Activated CD8-positive, alpha-beta T cell treated with anti-CD3 and anti-CD28 coated beads, Interleukin-2, amount 10 ng/mL, durations not matched to agents 7 days and 5 days (primary cell): ENCODE measurements at regions not wholly inside any gene's neighbourhood (a gene's known extent, or its start where the extent isn't known, plus 50 kb on each side); places are given as distances from the start of the nearest gene placed in this dataset.
"Not testable (repeated sequence)": the region's sequence is repeated elsewhere in the genome, so short reads cannot be mapped to it uniquely, and the experiment has no call there.

ENCODE experiments used
- ATAC-seq: fragments of 150-1000 bp; cut with Tn5 transposase; one replicate; pipeline ENCODE4 v1.10.0; 2021; ENCODE audit warnings: moderate library complexity
- CTCF ChIA-PET: fragments of 350-600 bp; sonication (Branson Sonifier 250); formaldehyde crosslinking; loops from one replicate; lab custom pipeline; 2021; ENCODE audit warnings: antibody characterized with exemption; lab: Charles Lee
- POLR2A ChIA-PET: fragments of 350-600 bp; sonication (Branson Sonifier 250); formaldehyde crosslinking; loops from one replicate; lab custom pipeline; 2021; ENCODE audit warnings: antibody characterized with exemption; lab: Charles Lee
- DNase-seq: peaks from one replicate; pipeline ENCODE4 v3.0.0-alpha.2; 2020
- H3K27ac Mint-ChIP-seq: one replicate; pipeline ENCODE4 v1.8.0; 2021; ENCODE audit warnings: mild to moderate bottlenecking, mixed read lengths
- H3K27me3 Mint-ChIP-seq: one replicate; pipeline ENCODE4 v1.8.0; 2021; ENCODE audit warnings: low read depth, mixed read lengths
- H3K36me3 Mint-ChIP-seq: one replicate; pipeline ENCODE4 v1.8.0; 2021; ENCODE audit warnings: low read depth, mixed read lengths
- H3K4me1 Mint-ChIP-seq: one replicate; pipeline ENCODE4 v1.8.0; 2021; ENCODE audit warnings: low read depth, mixed read lengths
- H3K4me3 Mint-ChIP-seq: one replicate; pipeline ENCODE4 v1.8.0; 2021; ENCODE audit warnings: mild to moderate bottlenecking, mixed read lengths
- H3K9me3 Mint-ChIP-seq: one replicate; pipeline ENCODE4 v1.8.0; 2022; ENCODE audit warnings: mixed read lengths; ENCODE audit not compliant: insufficient read depth

DNA sequence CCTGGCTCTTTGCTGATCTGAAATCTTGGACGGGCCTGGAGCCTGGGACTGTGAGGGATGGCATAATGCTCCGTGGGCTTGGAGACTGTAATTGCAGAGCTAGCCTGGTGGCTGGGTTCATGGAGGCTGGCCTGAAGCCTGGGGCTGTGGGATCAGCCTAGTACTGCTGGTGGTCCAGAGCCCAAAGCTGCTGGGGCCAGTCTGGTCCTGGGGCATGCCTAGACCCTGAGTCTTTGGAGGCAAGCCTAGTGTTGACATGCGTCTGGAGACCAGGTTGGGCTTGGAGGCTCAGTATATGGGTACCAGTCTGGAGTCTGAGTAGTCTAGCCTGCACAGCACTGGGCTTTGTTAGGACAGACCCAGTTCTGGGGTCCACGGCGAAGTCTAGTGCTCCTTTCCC is 172.0 kb upstream of the ZC4H2 start:
- H3K27ac Mint-ChIP-seq, result no peak overlapping the region
- peaks cover 21% of the 10 kb centered on the region for H3K9me3 Mint-ChIP-seq
- DNase-seq (no peak), ATAC-seq (no peak)
- H3K4me3 Mint-ChIP-seq, result no peak overlapping the region
- CTCF ChIA-PET, result no interaction called here
- H3K4me1 Mint-ChIP-seq, result no peaks in the 10 kb centered on the region
- H3K36me3 Mint-ChIP-seq, result peaks cover 5% of the 10 kb centered on the region
- POLR2A ChIA-PET, result no interaction called here
- H3K27me3 Mint-ChIP-seq, result no peaks in the 10 kb centered on the region

DNA sequence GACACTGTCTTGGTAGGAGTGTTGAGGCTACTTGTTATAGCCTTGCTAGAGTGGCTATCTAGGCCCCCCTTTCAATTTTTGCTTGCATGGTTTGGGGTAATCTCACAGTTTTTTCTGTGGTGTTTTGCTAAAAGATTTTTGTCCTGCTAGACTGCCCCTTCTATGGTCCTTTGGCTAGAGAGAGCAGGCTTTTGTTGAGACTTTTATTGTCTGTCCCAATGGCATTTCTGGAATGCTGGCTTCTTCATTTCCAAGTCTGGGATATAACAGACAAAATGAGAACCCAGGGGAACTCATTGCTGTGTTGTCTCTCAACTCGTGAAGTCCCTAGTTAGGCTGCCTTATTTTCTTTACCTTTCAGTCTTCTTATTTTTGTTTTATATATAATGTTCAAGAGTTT is 160.2 kb upstream of the ZC4H2 start:
- ChIA-PET POLR2A (no interaction called here), CTCF (no interaction called here)
- ATAC-seq (no peak), DNase-seq (no peak)
- H3K4me1 Mint-ChIP-seq, result no peaks in the 10 kb centered on the region
- H3K27ac Mint-ChIP-seq, result no peak overlapping the region
- peaks cover 16% of the 10 kb centered on the region for H3K9me3 Mint-ChIP-seq
- peaks cover 5% of the 10 kb centered on the region for H3K36me3 Mint-ChIP-seq
- H3K4me3 Mint-ChIP-seq, result no peak overlapping the region
- H3K27me3 Mint-ChIP-seq, result no peaks in the 10 kb centered on the region

DNA sequence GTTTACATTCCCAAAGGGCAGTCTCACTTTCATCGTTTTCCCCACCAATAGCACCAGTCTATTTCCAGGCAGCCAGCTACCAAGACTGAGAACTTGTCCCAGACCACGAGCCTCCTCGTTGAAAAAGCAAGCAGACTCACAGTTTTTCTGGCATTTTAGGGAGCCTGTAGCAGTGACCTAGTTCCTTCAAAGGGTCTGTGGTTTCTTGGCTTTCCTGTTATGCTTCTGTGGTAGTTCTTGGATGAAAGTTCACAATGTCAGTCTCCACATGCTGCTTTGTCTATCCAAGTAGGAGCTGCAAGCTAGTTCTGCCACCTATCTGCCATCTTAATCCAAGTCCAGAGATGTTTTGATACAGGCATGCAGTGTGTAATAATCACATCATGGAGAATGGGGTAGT is 151.6 kb upstream of the ZC4H2 start:
- peaks cover 12% of the 10 kb centered on the region for H3K4me1 Mint-ChIP-seq
- no peaks in the 10 kb centered on the region for H3K27me3 Mint-ChIP-seq
- H3K27ac Mint-ChIP-seq, result peak overlapping the region; percentile 49
- ChIA-PET CTCF (no interaction called here), POLR2A (no interaction called here)
- H3K36me3 Mint-ChIP-seq, result peaks cover 12% of the 10 kb centered on the region
- peak; percentile 19 for DNase-seq
- no peak for ATAC-seq
- H3K4me3 Mint-ChIP-seq, result no peak overlapping the region
- H3K9me3 Mint-ChIP-seq, result peaks cover 18% of the 10 kb centered on the region

DNA sequence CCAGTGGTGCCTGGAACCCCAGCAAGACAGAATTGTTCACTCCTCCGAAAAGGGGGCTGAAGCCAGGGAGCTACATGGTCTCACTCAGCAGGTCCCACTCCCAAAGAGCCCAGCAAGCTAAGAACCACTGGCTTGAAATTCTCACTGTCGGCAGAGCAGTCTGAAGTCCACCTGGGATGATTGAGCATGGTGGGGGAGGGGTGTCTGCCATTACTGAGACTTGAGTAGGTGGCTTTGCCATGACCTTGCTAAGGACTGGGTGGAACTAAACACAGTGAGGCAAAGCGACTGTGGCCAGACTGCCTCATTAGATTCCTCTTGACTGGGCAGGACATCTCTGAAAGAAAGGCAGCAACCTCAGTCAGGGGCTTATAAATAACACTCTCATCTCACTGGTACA is 122.6 kb upstream of the ZC4H2 start:
- Mint-ChIP-seq H3K27me3 (no peaks in the 10 kb centered on the region), H3K27ac (no peak overlapping the region), H3K9me3 (peaks cover 16% of the 10 kb centered on the region), H3K4me1 (no peaks in the 10 kb centered on the region), H3K4me3 (no peak overlapping the region), H3K36me3 (peaks cover 2% of the 10 kb centered on the region)
- ATAC-seq (no peak), DNase-seq (no peak)
- POLR2A ChIA-PET, result no interaction called here
- CTCF ChIA-PET, result no interaction called here

DNA sequence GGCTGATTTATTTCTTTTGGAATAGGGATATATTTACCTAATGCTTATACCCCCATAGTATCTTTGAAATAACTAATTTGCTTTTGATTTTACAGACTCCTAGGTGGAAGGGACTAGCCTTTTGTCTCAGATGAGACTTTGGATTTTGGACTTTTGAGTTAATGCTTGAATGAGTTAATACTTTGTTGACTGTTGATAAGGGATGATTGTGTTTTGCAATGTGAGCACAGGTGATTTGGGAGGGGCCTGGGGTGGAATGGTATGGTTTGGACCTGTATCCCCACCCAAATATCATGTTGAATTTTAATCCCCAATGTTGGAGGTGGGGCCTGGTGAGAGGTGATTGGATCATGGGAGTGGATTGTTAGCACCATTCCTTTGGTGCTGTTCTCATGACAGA is 117.4 kb upstream of the ZC4H2 start:
- Mint-ChIP-seq H3K9me3 (peaks cover 13% of the 10 kb centered on the region), H3K36me3 (peaks cover 21% of the 10 kb centered on the region), H3K4me3 (no peak overlapping the region), H3K27me3 (no peaks in the 10 kb centered on the region), H3K27ac (no peak overlapping the region), H3K4me1 (no peaks in the 10 kb centered on the region)
- DNase-seq (no peak), ATAC-seq (no peak)
- ChIA-PET CTCF (no interaction called here), POLR2A (no interaction called here)

DNA sequence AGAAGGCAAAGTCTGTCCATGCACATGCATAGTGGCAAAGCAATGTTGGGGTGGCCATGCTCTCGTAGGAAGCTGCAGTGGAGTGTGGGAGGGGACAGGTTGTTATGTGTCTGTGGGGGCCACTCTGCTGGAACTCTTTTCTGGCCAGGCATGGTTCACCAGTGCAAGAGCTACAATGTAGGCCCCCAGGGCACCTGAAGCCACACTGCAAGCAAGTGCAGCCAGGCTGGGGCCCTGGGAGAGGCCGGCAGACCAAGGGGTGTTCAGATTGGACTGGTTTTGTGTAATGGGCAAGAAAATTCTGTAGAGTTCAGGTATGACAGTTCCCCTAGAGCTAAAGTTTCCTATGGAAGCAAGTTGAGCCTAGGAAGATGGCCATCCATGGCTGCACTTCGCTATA is 97.0 kb upstream of the ZC4H2 start:
- ChIA-PET CTCF (no interaction called here), POLR2A (no interaction called here)
- H3K4me1 Mint-ChIP-seq, result no peaks in the 10 kb centered on the region
- no peak overlapping the region for H3K4me3 Mint-ChIP-seq
- H3K27ac Mint-ChIP-seq, result no peak overlapping the region
- H3K9me3 Mint-ChIP-seq, result peaks cover 28% of the 10 kb centered on the region
- H3K27me3 Mint-ChIP-seq, result no peaks in the 10 kb centered on the region
- no peak for DNase-seq
- no peak for ATAC-seq
- peaks cover 55% of the 10 kb centered on the region for H3K36me3 Mint-ChIP-seq

DNA sequence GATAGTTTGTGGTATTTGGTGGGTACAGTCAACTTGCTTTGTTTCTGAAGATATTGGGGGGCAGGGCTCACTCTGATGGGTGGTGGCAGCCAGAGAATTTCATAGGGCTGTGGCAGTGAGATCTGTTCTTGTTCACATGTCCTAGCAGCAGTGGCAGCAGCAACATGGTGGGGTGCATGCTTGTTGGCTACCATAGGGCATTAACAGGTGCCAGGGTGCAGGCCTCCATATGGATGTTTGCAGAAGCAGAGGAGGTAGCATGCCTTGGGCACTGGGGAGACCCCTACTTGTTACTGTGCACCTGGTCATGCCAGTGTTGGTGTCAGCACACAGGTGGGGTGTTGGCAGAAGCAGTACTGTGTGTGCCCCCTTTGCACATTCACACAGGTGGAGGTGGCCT is 96.3 kb upstream of the ZC4H2 start:
- Mint-ChIP-seq H3K27ac (no peak overlapping the region), H3K9me3 (peaks cover 31% of the 10 kb centered on the region), H3K4me3 (no peak overlapping the region), H3K4me1 (no peaks in the 10 kb centered on the region), H3K27me3 (no peaks in the 10 kb centered on the region), H3K36me3 (peaks cover 54% of the 10 kb centered on the region)
- ChIA-PET POLR2A (no interaction called here), CTCF (no interaction called here)
- DNase-seq, result no peak
- no peak for ATAC-seq

DNA sequence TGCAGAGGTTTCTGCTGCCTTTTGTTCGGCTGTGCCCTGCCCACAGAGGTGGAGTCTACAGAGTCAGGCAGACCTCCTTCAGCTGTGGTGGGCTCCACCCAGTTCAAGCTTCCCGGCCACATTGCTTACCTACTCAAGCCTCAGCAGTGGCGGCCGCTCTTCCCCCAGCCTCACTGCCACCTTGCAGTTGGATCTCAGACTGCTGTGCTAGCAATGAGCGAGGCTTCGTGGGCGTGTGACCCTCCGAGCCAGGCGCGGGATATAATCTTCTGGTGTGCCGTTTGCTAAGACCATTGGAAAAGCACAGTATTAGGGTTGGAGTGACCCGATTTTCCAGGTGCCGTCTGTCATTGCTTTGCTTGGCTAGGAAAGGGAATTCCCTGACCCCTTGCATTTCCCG is 82.4 kb upstream of the ZC4H2 start:
- H3K4me3 Mint-ChIP-seq, POLR2A ChIA-PET, H3K27me3 Mint-ChIP-seq, H3K27ac Mint-ChIP-seq, CTCF ChIA-PET, H3K4me1 Mint-ChIP-seq, DNase-seq, H3K9me3 Mint-ChIP-seq, ATAC-seq: not testable (repeated sequence)
- H3K36me3 Mint-ChIP-seq, result peaks cover 31% of the 10 kb centered on the region

DNA sequence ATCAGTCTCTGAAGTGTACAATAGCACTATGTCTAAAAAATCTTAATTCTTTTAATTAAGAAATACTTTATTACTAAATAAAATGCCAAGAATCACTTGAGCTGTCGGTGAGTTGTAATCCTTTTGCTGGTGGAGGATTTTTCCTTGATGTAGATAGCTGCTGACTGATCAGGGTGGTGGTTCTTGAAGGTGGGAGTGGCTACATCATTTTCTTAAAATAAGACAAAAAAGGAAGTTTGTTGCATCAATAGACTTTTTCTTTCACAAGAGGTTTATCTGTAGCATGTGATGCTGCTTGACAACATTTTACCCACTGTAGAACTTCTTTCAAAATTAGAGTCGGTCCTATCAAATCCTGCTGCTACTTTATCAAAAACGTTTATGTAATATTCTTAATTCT is 68.8 kb upstream of the ZC4H2 start:
- Mint-ChIP-seq H3K27ac (no peak overlapping the region), H3K9me3 (peaks cover 11% of the 10 kb centered on the region), H3K4me3 (no peak overlapping the region), H3K4me1 (no peaks in the 10 kb centered on the region), H3K36me3 (peaks cover 2% of the 10 kb centered on the region), H3K27me3 (no peaks in the 10 kb centered on the region)
- ATAC-seq, result no peak
- POLR2A ChIA-PET, result no interaction called here
- no peak for DNase-seq
- CTCF ChIA-PET, result no interaction called here

DNA sequence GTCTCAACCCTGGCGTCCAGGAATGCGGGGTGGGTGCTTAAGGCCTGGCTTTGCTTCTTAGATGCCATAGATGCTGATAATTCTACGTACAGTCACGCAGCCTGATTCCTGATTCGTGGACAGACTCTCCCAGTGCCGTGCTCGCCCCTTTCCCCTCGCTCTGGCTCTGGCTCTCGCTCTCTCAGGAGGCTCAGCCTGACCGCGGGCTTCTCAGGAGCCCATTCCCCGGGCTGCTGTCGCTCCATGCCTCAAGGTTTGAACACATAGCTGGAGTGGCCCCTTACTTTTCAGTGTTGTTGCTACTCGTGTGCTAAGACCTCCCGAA is 59.2 kb upstream of the ZC4H2 start:
- H3K27me3 Mint-ChIP-seq, result no peaks in the 10 kb centered on the region
- H3K9me3 Mint-ChIP-seq, result no peaks in the 10 kb centered on the region
- H3K36me3 Mint-ChIP-seq, result peaks cover 2% of the 10 kb centered on the region
- peak overlapping the region; percentile 94 for H3K27ac Mint-ChIP-seq
- ChIA-PET POLR2A (interaction anchor here (1.0 to 1.2 kb wide), 3 partner anchors 58 to 193 kb away, joined by 3 to 5 read pairs (median 4); no protein-coding TSS in a partner anchor), CTCF (interaction anchor here (1.0 to 1.5 kb wide), 2 partner anchors 62 to 194 kb away, joined by 4 to 5 read pairs; no protein-coding TSS in a partner anchor)
- H3K4me3 Mint-ChIP-seq, result peak overlapping the region; percentile 89
- peaks cover 13% of the 10 kb centered on the region for H3K4me1 Mint-ChIP-seq
- ATAC-seq, result peak; percentile 49
- no peak for DNase-seq

DNA sequence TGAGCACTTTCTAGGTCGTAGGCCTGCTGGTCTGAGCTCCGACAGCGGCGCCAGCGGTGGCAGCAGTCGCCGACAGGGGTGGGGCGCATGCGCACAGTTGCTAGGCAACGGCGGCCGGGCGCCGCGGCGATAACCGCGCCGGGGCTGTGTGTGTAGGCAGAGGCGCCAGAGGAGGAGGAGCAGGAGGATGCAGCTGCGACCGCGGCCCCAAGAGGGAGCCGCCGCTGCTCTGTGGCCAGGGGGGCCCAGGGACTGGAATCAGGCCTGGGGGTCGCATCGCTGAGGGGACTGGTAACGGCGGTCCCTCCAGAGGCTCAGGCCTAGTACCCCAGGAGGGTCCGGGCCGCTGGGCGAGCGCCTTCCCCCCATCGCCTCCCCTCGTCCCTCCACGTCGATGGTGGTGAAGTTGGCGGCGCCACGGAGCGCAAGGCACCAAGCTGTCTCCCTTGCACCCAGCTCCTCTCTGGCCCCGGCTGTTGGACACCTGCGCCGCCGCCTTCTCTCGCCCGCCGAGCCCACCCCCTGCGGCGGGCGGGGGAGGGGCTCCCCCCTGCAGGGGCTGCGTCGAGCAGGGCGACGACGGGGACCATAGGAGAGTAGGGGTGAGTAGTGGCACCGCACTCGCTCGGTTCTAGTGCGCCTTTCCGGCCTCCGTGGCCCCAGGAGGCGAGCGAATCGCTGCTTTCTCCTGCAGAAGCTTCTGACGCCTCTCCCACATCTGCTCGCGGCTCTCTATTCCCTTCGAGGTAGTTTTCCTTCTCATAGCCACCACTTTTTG is 58.6 kb upstream of the ZC4H2 start, which contains the start of gene ZC3H12B:
Gene ZC3H12B (plus strand): TSS at position 159 of the 778 bp plus-strand sequence.
- POLR2A ChIA-PET, result interaction anchor here (0.6 to 1.2 kb wide), 4 partner anchors 57 to 829 kb away, joined by 3 to 5 read pairs (median 4); partner anchors contain the start of gene AMER1
- ATAC-seq (peak; percentile 92), DNase-seq (peak; percentile 86)
- CTCF ChIA-PET, result interaction anchor here (1.0 to 1.5 kb wide), 3 partner anchors 11 to 193 kb away, joined by 4 to 5 read pairs (median 4); no protein-coding TSS in a partner anchor
- peak within 1 kb of the TSS; percentile 89 for H3K4me3 Mint-ChIP-seq
- H3K27ac Mint-ChIP-seq, result peak within 1 kb of the TSS; percentile 94
- no peaks in the 10 kb centered on the region for H3K9me3 Mint-ChIP-seq
- peaks cover 13% of the 10 kb centered on the region for H3K4me1 Mint-ChIP-seq
- H3K27me3 Mint-ChIP-seq, result no peaks in the 10 kb centered on the region
- peaks cover 2% of the 10 kb centered on the region for H3K36me3 Mint-ChIP-seq

DNA sequence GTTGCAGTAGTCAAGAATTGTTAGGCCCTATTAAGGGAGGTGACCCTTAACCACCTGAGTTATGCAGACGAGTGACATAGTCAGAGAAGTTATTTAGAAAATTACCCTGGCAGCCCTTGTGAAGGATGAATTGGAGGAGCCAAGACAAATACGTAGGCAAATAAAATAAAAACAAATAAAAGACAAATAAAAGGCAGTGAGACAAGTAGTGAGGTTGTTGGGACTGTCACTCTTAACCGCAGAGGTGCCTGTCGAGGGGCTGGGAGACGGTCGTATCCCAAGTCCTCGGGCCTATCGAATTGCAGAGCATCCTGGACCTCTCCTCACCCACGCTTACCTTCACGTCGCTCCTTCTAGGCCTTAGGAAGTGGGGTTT is 58.0 kb upstream of the ZC4H2 start:
- Mint-ChIP-seq H3K9me3 (no peaks in the 10 kb centered on the region), H3K4me3 (peak overlapping the region; percentile 89), H3K36me3 (peaks cover 2% of the 10 kb centered on the region), H3K27me3 (no peaks in the 10 kb centered on the region), H3K4me1 (peaks cover 13% of the 10 kb centered on the region), H3K27ac (peak overlapping the region; percentile 93)
- DNase-seq, result no peak
- POLR2A ChIA-PET, result interaction anchor here (0.6 to 1.0 kb wide), 2 partner anchors 57 to 829 kb away, joined by 3 read pairs; partner anchors contain the start of gene AMER1
- peak; percentile 2 for ATAC-seq
- CTCF ChIA-PET, result interaction anchor here (1.2 to 1.5 kb wide), 2 partner anchors 12 to 192 kb away, joined by 4 to 5 read pairs; no protein-coding TSS in a partner anchor
